IMR-90 (cell line): ENCODE measurements at regions not wholly inside any gene's neighbourhood (a gene's known extent, or its start where the extent isn't known, plus 50 kb on each side); places are given as distances from the start of the nearest gene placed in this dataset.

Source experiments
- ATAC-seq: fragments of 200-7000 bp; cut with Tn5 transposase; 2 replicates; pipeline ENCODE4 v1.9.1; 2020; ENCODE audit warnings: low read depth, mild to moderate bottlenecking, moderate library complexity
- BruUV-seq: library from RNA; stranded (reverse); fragments of 400-500 nt; replicated peaks from 2 replicates; lab custom pipeline; 2021; lab: Mats Ljungman, UMichigan
- CTCF ChIA-PET: fragments of 300-600 bp; formaldehyde crosslinking; extraction: SDS; loops from one replicate; lab custom pipeline; 2021; ENCODE audit warnings: antibody characterized with exemption; lab: Yijun Ruan, JAX
- POLR2A ChIA-PET: fragments of 300-600 bp; sonication (Branson Sonifier 250); formaldehyde crosslinking; loops from one replicate; lab custom pipeline; 2022; ENCODE audit warnings: antibody characterized with exemption; ENCODE audit not compliant: unreplicated experiment; lab: Charles Lee
- DNase-seq: peaks from one replicate; pipeline ENCODE4 v3.0.0; 2013
- H2AFZ ChIP-seq: replicated peaks from 2 replicates; pipeline ENCODE3; 2013; ENCODE audit warnings: low read length, mild to moderate bottlenecking; ENCODE audit not compliant: poor library complexity
- H2AK5ac ChIP-seq: 2 replicates; pipeline ENCODE4 v1.6.1; 2013; ENCODE audit warnings: low read depth, low read length, inconsistent platforms
- H2AK9ac ChIP-seq: replicated peaks from 2 replicates; pipeline ENCODE3; 2013; ENCODE audit warnings: mild to moderate bottlenecking, low read depth, low read length, moderate library complexity; ENCODE audit not compliant: poor library complexity
- H2BK120ac ChIP-seq: 2 replicates; pipeline ENCODE4 v1.6.1; 2013; ENCODE audit warnings: low read depth, low read length, inconsistent platforms
- H2BK15ac ChIP-seq: 3 replicates; pipeline ENCODE4 v1.6.1; 2013; ENCODE audit warnings: low read depth, low read length, inconsistent platforms
- H2BK20ac ChIP-seq: 2 replicates; pipeline ENCODE4 v1.6.1; 2013; ENCODE audit warnings: low read depth, mild to moderate bottlenecking, inconsistent platforms, low read length, moderate library complexity
- H2BK5ac ChIP-seq: 2 replicates; pipeline ENCODE4 v1.6.1; 2013; ENCODE audit warnings: mild to moderate bottlenecking, low read depth, low read length, inconsistent platforms; ENCODE audit not compliant: poor library complexity, severe bottlenecking
- H3K14ac ChIP-seq: replicated peaks from 2 replicates; pipeline ENCODE4 v1.6.1; 2013; ENCODE audit warnings: low read depth, low read length, inconsistent platforms
- H3K18ac ChIP-seq: 2 replicates; pipeline ENCODE4 v1.6.1; 2013; ENCODE audit warnings: low read depth, low read length, control low read depth
- H3K23ac ChIP-seq: 2 replicates; pipeline ENCODE4 v1.6.1; 2013; ENCODE audit warnings: low read depth, low read length, inconsistent platforms
- H3K27ac ChIP-seq: 2 replicates; pipeline ENCODE4 v1.5.1; 2013; ENCODE audit warnings: mild to moderate bottlenecking, control low read depth, low read length; ENCODE audit not compliant: insufficient read depth
- H3K27me3 ChIP-seq: 2 replicates; pipeline ENCODE4 v1.6.1; 2013; ENCODE audit warnings: low read length; ENCODE audit not compliant: control insufficient read depth, insufficient read depth
- H3K36me3 ChIP-seq: 2 replicates; pipeline ENCODE4 v1.6.1; 2013; ENCODE audit warnings: low read length, mixed read lengths; ENCODE audit not compliant: control insufficient read depth, insufficient read depth
- H3K4ac ChIP-seq: 2 replicates; pipeline ENCODE4 v1.6.1; 2013; ENCODE audit warnings: low read depth, low read length, inconsistent platforms
- H3K4me1 ChIP-seq: 2 replicates; pipeline ENCODE4 v1.6.1; 2013; ENCODE audit warnings: low read length, mixed read lengths; ENCODE audit not compliant: control insufficient read depth, insufficient read depth
- H3K4me2 ChIP-seq: 2 replicates; pipeline ENCODE4 v1.6.1; 2013; ENCODE audit warnings: low read depth, mild to moderate bottlenecking, control low read depth, low read length, moderate library complexity
- H3K4me3 ChIP-seq: 2 replicates; pipeline ENCODE4 v1.5.1; 2013; ENCODE audit warnings: low read depth, mild to moderate bottlenecking, control low read depth, low read length, moderate library complexity; ENCODE audit not compliant: insufficient read depth
- H3K56ac ChIP-seq: 2 replicates; pipeline ENCODE4 v1.6.1; 2013; ENCODE audit warnings: low read length, inconsistent platforms; ENCODE audit not compliant: insufficient read depth; ENCODE audit errors: extremely low read depth
- H3K79me1 ChIP-seq, 2 experiments: 2 replicates each; pipeline ENCODE4 v1.6.1; 2013; ENCODE audit warnings: low read length in 2 of 2, inconsistent platforms in 1 of 2, low read depth in 1 of 2
- H3K9ac ChIP-seq: 2 replicates; pipeline ENCODE4 v1.6.1; 2013; ENCODE audit warnings: low read depth, low read length, control low read depth
- H3K9me1 ChIP-seq: 2 replicates; pipeline ENCODE4 v1.6.1; 2013; ENCODE audit warnings: low read length, inconsistent platforms; ENCODE audit not compliant: insufficient read depth
- H3K9me3 ChIP-seq: 2 replicates; pipeline ENCODE4 v1.6.1; 2013; ENCODE audit warnings: low read length; ENCODE audit not compliant: control insufficient read depth, insufficient read depth
- H4K20me1 ChIP-seq: 2 replicates; pipeline ENCODE4 v1.6.1; 2013; ENCODE audit warnings: low read length, inconsistent platforms; ENCODE audit not compliant: insufficient read depth
- H4K5ac ChIP-seq: 2 replicates; pipeline ENCODE4 v1.6.1; 2013; ENCODE audit warnings: mild to moderate bottlenecking, low read depth, low read length, control low read depth
- H4K8ac ChIP-seq, 2 experiments: 2 replicates each; pipeline ENCODE4 v1.6.1; 2013; ENCODE audit warnings: low read depth in 2 of 2, low read length in 2 of 2, control low read depth in 1 of 2, inconsistent platforms in 1 of 2
- H4K91ac ChIP-seq: 2 replicates; pipeline ENCODE4 v1.6.1; 2013; ENCODE audit warnings: low read depth, low read length, inconsistent platforms; ENCODE audit not compliant: insufficient read depth
- BHLHE40 ChIP-seq: fragments of 150-350 bp; IDR thresholded peaks from 2 replicates; pipeline ENCODE4 v1.6.1; 2016; ENCODE audit warnings: mild to moderate bottlenecking, low read depth, low read length
- CHD1 ChIP-seq: IDR thresholded peaks from 2 replicates; pipeline ENCODE4 v1.6.1; 2012; ENCODE audit warnings: low read depth, low read length, improper control_type of control experiment
- FOS ChIP-seq: fragments of 150-350 bp; IDR thresholded peaks from 2 replicates; pipeline ENCODE4 v1.6.1; 2016; ENCODE audit warnings: low read depth, low read length
- MAFK ChIP-seq: IDR thresholded peaks from 2 replicates; pipeline ENCODE4 v1.6.1; 2012; ENCODE audit warnings: low read depth, low read length, improper control_type of control experiment
- MAZ ChIP-seq: IDR thresholded peaks from 2 replicates; pipeline ENCODE4 v1.6.1; 2012; ENCODE audit warnings: low read depth, mild to moderate bottlenecking, low read length, improper control_type of control experiment, moderate library complexity, borderline replicate concordance
- MXI1 ChIP-seq: IDR thresholded peaks from 2 replicates; pipeline ENCODE4 v1.6.1; 2012; ENCODE audit warnings: low read depth, mild to moderate bottlenecking, low read length, moderate library complexity, borderline replicate concordance
- NFE2L2 ChIP-seq: fragments of 150-350 bp; IDR thresholded peaks from 2 replicates; pipeline ENCODE4 v1.6.1; 2016; ENCODE audit warnings: low read depth, mild to moderate bottlenecking, low read length
- POLR2A ChIP-seq: IDR thresholded peaks from 2 replicates; pipeline ENCODE4 v1.6.1; 2012; ENCODE audit warnings: mild to moderate bottlenecking, low read depth, low read length
- RCOR1 ChIP-seq: IDR thresholded peaks from 2 replicates; pipeline ENCODE4 v1.6.1; 2012; ENCODE audit warnings: mild to moderate bottlenecking, low read length, improper control_type of control experiment; ENCODE audit not compliant: insufficient replicate concordance
- RFX5 ChIP-seq: IDR thresholded peaks from 2 replicates; pipeline ENCODE4 v1.8.0; 2012; ENCODE audit warnings: low read depth, mild to moderate bottlenecking, low read length, moderate library complexity
- WGBS, 2 experiments: methylation state at CpG; one replicate each; pipeline versions ENCODE4 v1.1.5 to v1.1.7; 2013; ENCODE audit warnings: missing lambda C conversion rate in 2 of 2; ENCODE audit not compliant: insufficient read length in 1 of 2; ENCODE audit errors: extremely low coverage in 2 of 2; 5-methylcytosine and 5-hydroxymethylcytosine counted together
- dilution Hi-C: fragments of 300-500 bp; cut with HindIII; formaldehyde crosslinking; loops from one replicate; pipeline ENCODE4 v1.14.3; 2018; ENCODE audit warnings: low sequenced_read_pairs; ENCODE audit not compliant: unreplicated experiment
- in situ Hi-C: fragments of 300-500 bp; cut with MboI; formaldehyde crosslinking; loops from 3 replicates; pipeline ENCODE4 v1.14.3; 2019; ENCODE audit warnings: low sequenced_read_pairs, inconsistent platforms, mixed read lengths
- intact Hi-C: fragments of 100-400 bp; cut with micrococcal nuclease; formaldehyde crosslinking; loops from 2 replicates; pipeline ENCODE4 v1.10.0; 2022
- TF ChIP-seq, protein P1 (sequence below): fragments of 150-350 bp; IDR thresholded peaks from 2 replicates; pipeline ENCODE4 v1.6.1; 2017; ENCODE audit warnings: mild to moderate bottlenecking, antibody characterized with exemption, low read length, low read depth
- TF ChIP-seq, protein P2 (sequence below): conservative IDR thresholded peaks from 2 replicates; pipeline ENCODE4 v1.5.1; 2012; ENCODE audit warnings: mild to moderate bottlenecking, low read depth, low read length, improper control_type of control experiment

DNA sequence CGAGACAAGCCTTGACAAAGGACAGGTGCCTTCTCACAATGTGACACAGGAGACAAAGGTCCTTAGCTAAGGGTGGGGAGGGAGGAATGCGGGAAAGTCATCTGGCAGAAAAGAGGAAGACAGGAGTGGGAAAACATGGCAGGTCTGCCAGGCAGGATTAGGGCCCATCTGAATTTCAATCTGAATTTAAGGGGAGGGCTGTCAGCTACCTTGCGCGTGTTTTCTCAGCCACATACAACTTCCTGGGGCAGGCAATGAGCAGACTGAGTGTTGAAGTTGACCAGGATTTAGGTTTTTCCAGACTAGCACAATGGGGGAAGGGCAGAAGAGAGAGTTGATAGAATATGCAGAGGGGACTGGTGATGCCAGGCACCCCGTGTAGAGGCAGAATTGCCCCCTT, 66.7 kb upstream of the LARGE1 start:
- CTCF ChIA-PET: no interaction called here
- no peaks in the 10 kb centered on the region for H3K9me1 ChIP-seq
- no peak overlapping the region for H4K5ac ChIP-seq
- no TSS peak for BruUV-seq
- no peaks in the 10 kb centered on the region for H3K4me1 ChIP-seq
- H3K9ac ChIP-seq: no peak overlapping the region
- no peak overlapping the region for H3K4me3 ChIP-seq
- H3K18ac ChIP-seq: no peak overlapping the region
- no peak overlapping the region for H3K4me2 ChIP-seq
- H3K36me3 ChIP-seq: no peaks in the 10 kb centered on the region
- intact Hi-C loops (no loop called here), in situ Hi-C loops (no loop called here), dilution Hi-C loops (no loop called here)
- no peak overlapping the region for H2BK15ac ChIP-seq
- no peak overlapping the region for H3K14ac ChIP-seq
- ATAC-seq: no peak
- no peak overlapping the region for H2AK9ac ChIP-seq
- whole genome bisulfite sequencing, 2 experiments: 20% methylated on average over 1 of the region's 5 CpGs; no CpG with 5 or more reads in 1 of the 2 experiments
- H2BK120ac ChIP-seq: no peak overlapping the region
- H3K27ac ChIP-seq: no peak overlapping the region
- no peak overlapping the region for H3K4ac ChIP-seq
- no peak overlapping the region for H2AFZ ChIP-seq
- H4K91ac ChIP-seq: no peak overlapping the region
- no peak overlapping the region for H2BK5ac ChIP-seq
- TF ChIP-seq, protein P1, sequence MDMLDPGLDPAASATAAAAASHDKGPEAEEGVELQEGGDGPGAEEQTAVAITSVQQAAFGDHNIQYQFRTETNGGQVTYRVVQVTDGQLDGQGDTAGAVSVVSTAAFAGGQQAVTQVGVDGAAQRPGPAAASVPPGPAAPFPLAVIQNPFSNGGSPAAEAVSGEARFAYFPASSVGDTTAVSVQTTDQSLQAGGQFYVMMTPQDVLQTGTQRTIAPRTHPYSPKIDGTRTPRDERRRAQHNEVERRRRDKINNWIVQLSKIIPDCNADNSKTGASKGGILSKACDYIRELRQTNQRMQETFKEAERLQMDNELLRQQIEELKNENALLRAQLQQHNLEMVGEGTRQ: no peak
- TF ChIP-seq MAZ: no peak
- no peak for TF ChIP-seq NFE2L2
- no peak for TF ChIP-seq BHLHE40
- TF ChIP-seq MXI1: no peak
- no peak for TF ChIP-seq MAFK
- no peak for TF ChIP-seq POLR2A
- no peak for TF ChIP-seq RCOR1
- TF ChIP-seq, protein P2, sequence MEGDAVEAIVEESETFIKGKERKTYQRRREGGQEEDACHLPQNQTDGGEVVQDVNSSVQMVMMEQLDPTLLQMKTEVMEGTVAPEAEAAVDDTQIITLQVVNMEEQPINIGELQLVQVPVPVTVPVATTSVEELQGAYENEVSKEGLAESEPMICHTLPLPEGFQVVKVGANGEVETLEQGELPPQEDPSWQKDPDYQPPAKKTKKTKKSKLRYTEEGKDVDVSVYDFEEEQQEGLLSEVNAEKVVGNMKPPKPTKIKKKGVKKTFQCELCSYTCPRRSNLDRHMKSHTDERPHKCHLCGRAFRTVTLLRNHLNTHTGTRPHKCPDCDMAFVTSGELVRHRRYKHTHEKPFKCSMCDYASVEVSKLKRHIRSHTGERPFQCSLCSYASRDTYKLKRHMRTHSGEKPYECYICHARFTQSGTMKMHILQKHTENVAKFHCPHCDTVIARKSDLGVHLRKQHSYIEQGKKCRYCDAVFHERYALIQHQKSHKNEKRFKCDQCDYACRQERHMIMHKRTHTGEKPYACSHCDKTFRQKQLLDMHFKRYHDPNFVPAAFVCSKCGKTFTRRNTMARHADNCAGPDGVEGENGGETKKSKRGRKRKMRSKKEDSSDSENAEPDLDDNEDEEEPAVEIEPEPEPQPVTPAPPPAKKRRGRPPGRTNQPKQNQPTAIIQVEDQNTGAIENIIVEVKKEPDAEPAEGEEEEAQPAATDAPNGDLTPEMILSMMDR: no peak
- TF ChIP-seq CHD1: no peak
- no peak for TF ChIP-seq FOS
- TF ChIP-seq RFX5: no peak
- no peaks in the 10 kb centered on the region for H4K20me1 ChIP-seq
- H3K9me3 ChIP-seq: peaks cover 17% of the 10 kb centered on the region
- no peak overlapping the region for H3K23ac ChIP-seq
- H3K56ac ChIP-seq: no peak overlapping the region
- H4K8ac ChIP-seq: no peak overlapping the region
- DNase-seq: no peak
- H2BK20ac ChIP-seq: no peak overlapping the region
- POLR2A ChIA-PET: no interaction called here
- H2AK5ac ChIP-seq: no peak overlapping the region
- no peaks in the 10 kb centered on the region for H3K27me3 ChIP-seq
- no peaks in the 10 kb centered on the region for H3K79me1 ChIP-seq
